ENCODE measurements at regions not wholly inside any gene's neighbourhood (a gene's known extent, or its start where the extent isn't known, plus 50 kb on each side); places are given as distances from the start of the nearest gene placed in this dataset.

DNA sequence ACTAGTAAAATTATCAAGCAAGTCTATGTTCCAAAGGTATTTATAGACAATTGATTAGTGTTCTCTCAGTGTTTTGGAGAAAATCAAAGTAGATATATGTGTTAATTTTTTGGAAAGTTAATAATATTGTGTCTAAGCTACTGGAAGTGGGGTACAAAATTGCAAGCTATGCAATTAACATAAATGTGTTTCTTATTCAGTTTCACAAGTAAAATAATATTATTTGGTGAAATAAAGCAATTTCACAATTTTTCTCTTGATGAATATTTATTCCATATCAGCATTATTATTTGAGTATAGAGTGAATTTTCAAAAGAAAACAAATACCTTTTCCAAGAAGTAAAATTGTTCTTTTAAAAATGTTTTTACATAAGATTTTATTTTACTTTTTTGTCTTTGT is 1047.7 kb downstream of the TBL1XR1 start:
- TF ChIP-seq, protein P1, sequence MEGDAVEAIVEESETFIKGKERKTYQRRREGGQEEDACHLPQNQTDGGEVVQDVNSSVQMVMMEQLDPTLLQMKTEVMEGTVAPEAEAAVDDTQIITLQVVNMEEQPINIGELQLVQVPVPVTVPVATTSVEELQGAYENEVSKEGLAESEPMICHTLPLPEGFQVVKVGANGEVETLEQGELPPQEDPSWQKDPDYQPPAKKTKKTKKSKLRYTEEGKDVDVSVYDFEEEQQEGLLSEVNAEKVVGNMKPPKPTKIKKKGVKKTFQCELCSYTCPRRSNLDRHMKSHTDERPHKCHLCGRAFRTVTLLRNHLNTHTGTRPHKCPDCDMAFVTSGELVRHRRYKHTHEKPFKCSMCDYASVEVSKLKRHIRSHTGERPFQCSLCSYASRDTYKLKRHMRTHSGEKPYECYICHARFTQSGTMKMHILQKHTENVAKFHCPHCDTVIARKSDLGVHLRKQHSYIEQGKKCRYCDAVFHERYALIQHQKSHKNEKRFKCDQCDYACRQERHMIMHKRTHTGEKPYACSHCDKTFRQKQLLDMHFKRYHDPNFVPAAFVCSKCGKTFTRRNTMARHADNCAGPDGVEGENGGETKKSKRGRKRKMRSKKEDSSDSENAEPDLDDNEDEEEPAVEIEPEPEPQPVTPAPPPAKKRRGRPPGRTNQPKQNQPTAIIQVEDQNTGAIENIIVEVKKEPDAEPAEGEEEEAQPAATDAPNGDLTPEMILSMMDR (IDR thresholded peaks at IDR 0.05) = no peak
- TF ChIP-seq POLR2A (IDR thresholded peaks at IDR 0.05) = no peak

All from thyroid gland (tissue), 4 donors.